H1 (cell line): ENCODE measurements at regions not wholly inside any gene's neighbourhood (a gene's known extent, or its start where the extent isn't known, plus 50 kb on each side); places are given as distances from the start of the nearest gene placed in this dataset.

Experiments
- CTCF ChIA-PET: fragments of 300-600 bp; sonication (Branson Sonifier 250); formaldehyde crosslinking; loops from one replicate; lab custom pipeline; 2021; ENCODE audit not compliant: partially characterized antibody; lab: Charles Lee
- POLR2A ChIA-PET: fragments of 300-600 bp; sonication (Branson Sonifier 250); formaldehyde crosslinking; loops from one replicate; lab custom pipeline; 2021; ENCODE audit warnings: inconsistent platforms; ENCODE audit not compliant: partially characterized antibody; lab: Charles Lee
- DNase-seq, 2 experiments: peaks; one replicate each; pipeline versions ENCODE4 v3.0.0 to v3.0.0-alpha.2; 2010 to 2022; ENCODE audit warnings: low spot score in 2 of 2, low read depth in 1 of 2, mixed read lengths in 1 of 2
- FAIRE-seq: peaks from 2 replicates; lab custom pipeline; 2011; peaks lifted over from hg19 to GRCh38; lab: Jason Lieb, UNC
- H2AFZ ChIP-seq: 2 replicates; pipeline ENCODE4 v1.8.1; 2012; ENCODE audit warnings: low read length, inconsistent platforms
- H2AK5ac ChIP-seq: 2 replicates; pipeline ENCODE4 v1.6.1; 2013; ENCODE audit warnings: low read depth, low read length
- H2BK120ac ChIP-seq: replicated peaks from 2 replicates; pipeline ENCODE3; 2013; ENCODE audit warnings: low read depth, low read length, inconsistent platforms
- H2BK12ac ChIP-seq: 2 replicates; pipeline ENCODE4 v1.6.1; 2013; ENCODE audit warnings: low read depth, low read length
- H2BK15ac ChIP-seq: 2 replicates; pipeline ENCODE4 v1.6.1; 2013; ENCODE audit warnings: low read length
- H2BK20ac ChIP-seq: 2 replicates; pipeline ENCODE4 v1.6.1; 2013; ENCODE audit warnings: low read length
- H2BK5ac ChIP-seq: 2 replicates; pipeline ENCODE4 v1.6.1; 2013; ENCODE audit warnings: low read depth, low read length
- H3K14ac ChIP-seq: 2 replicates; pipeline ENCODE4 v1.6.1; 2013; ENCODE audit warnings: inconsistent platforms; ENCODE audit not compliant: insufficient read length
- H3K18ac ChIP-seq: 2 replicates; pipeline ENCODE4 v1.6.1; 2013; ENCODE audit warnings: low read length; ENCODE audit errors: extremely low read depth
- H3K23ac ChIP-seq: 2 replicates; pipeline ENCODE4 v1.6.1; 2013; ENCODE audit warnings: inconsistent platforms; ENCODE audit not compliant: insufficient read length
- H3K23me2 ChIP-seq: 2 replicates; pipeline ENCODE4 v1.6.1; 2013; ENCODE audit warnings: low read depth, low read length
- H3K27ac ChIP-seq: 2 replicates; pipeline ENCODE4 v1.6.1; 2011; ENCODE audit warnings: low read depth, low read length, inconsistent platforms
- H3K27me3 ChIP-seq, 4 experiments: replicated peaks in 1 of 4; 1 replicate in 1 of 4; 2 replicates in 3 of 4; pipeline versions ENCODE4 v1.6.1 to v1.8.1; 2011 to 2013; ENCODE audit warnings: low read length in 3 of 4, mild to moderate bottlenecking in 3 of 4, inconsistent platforms in 2 of 4, mixed read lengths in 2 of 4, moderate library complexity in 1 of 4; ENCODE audit not compliant: control insufficient read depth in 3 of 4, insufficient read depth in 3 of 4; ENCODE audit errors: extremely low read depth in 1 of 4
- H3K36me3 ChIP-seq, 4 experiments: 2 replicates each; pipeline versions ENCODE4 v1.6.1 to v1.8.1; 2011 to 2013; ENCODE audit warnings: mild to moderate bottlenecking in 4 of 4, low read length in 3 of 4, moderate library complexity in 2 of 4, control low read depth in 1 of 4, inconsistent platforms in 1 of 4; ENCODE audit not compliant: insufficient read depth in 4 of 4, control insufficient read depth in 2 of 4
- H3K4ac ChIP-seq: replicated peaks from 2 replicates; pipeline ENCODE3; 2013; ENCODE audit warnings: low read length, low read depth, mixed read lengths, inconsistent platforms; ENCODE audit not compliant: insufficient read length
- H3K4me1 ChIP-seq, 4 experiments: replicated peaks in 1 of 4; 1 replicate in 1 of 4; 2 replicates in 3 of 4; pipeline versions ENCODE4 v1.6.1 to v1.8.1; 2011 to 2013; ENCODE audit warnings: low read length in 3 of 4, inconsistent platforms in 2 of 4, mixed read lengths in 1 of 4; ENCODE audit not compliant: insufficient read depth in 4 of 4, control insufficient read depth in 3 of 4
- H3K4me2 ChIP-seq, 2 experiments: 2 replicates each; pipeline versions ENCODE4 v1.6.1 to v1.8.1; 2011 to 2013; ENCODE audit warnings: low read depth in 2 of 2, low read length in 2 of 2, control low read depth in 1 of 2, inconsistent platforms in 1 of 2, mild to moderate bottlenecking in 1 of 2; ENCODE audit not compliant: insufficient read depth in 1 of 2
- H3K4me3 ChIP-seq, 4 experiments: fragments of 200-600, 300-600 bp in 1 of 4; sonication (generic), shearing (Covaris generic), sonication (Bioruptor Twin) in 1 of 4; 2 replicates each; pipeline versions ENCODE4 v1.5.1 to v1.8.1; 2011 to 2016; ENCODE audit warnings: low read length in 4 of 4, low read depth in 3 of 4, control low read depth in 2 of 4, inconsistent platforms in 2 of 4, mild to moderate bottlenecking in 2 of 4, mixed read lengths in 1 of 4, moderate library complexity in 1 of 4; ENCODE audit not compliant: insufficient read depth in 2 of 4; ENCODE audit errors: extremely low read depth in 1 of 4
- H3K56ac ChIP-seq: replicated peaks from 2 replicates; pipeline ENCODE3; 2013; ENCODE audit warnings: low read depth, mild to moderate bottlenecking, mixed read lengths, low read length, inconsistent platforms; ENCODE audit not compliant: insufficient read length
- H3K79me1 ChIP-seq: 2 replicates; pipeline ENCODE4 v1.6.1; 2013; ENCODE audit warnings: low read depth, low read length, control low read depth
- H3K79me2 ChIP-seq, 2 experiments: 2 replicates each; pipeline versions ENCODE4 v1.6.1 to v1.8.1; 2012 to 2013; ENCODE audit warnings: low read length in 2 of 2, mild to moderate bottlenecking in 2 of 2, inconsistent platforms in 1 of 2; ENCODE audit not compliant: insufficient read depth in 2 of 2, control insufficient read depth in 1 of 2
- H3K9ac ChIP-seq, 4 experiments: replicated peaks in 1 of 4; 1 replicate in 1 of 4; 2 replicates in 3 of 4; pipeline versions ENCODE4 v1.6.1 to v1.8.1; 2011 to 2013; ENCODE audit warnings: low read depth in 3 of 4, low read length in 3 of 4, control low read depth in 2 of 4, mild to moderate bottlenecking in 2 of 4, moderate library complexity in 2 of 4, inconsistent platforms in 1 of 4; ENCODE audit errors: extremely low read depth in 1 of 4
- H3K9me3 ChIP-seq, 2 experiments: 2 replicates each; pipeline versions ENCODE4 v1.6.1 to v1.8.1; 2012 to 2013; ENCODE audit warnings: mild to moderate bottlenecking in 2 of 2, moderate library complexity in 2 of 2, control low read depth in 1 of 2, inconsistent platforms in 1 of 2, low read depth in 1 of 2, low read length in 1 of 2, mixed read lengths in 1 of 2; ENCODE audit not compliant: insufficient read depth in 2 of 2
- H4K20me1 ChIP-seq, 2 experiments: replicated peaks in 1 of 2; 2 replicates each; pipeline versions ENCODE3 to v1.8.1; 2011 to 2013; ENCODE audit warnings: inconsistent platforms in 2 of 2, low read length in 2 of 2, mild to moderate bottlenecking in 1 of 2; ENCODE audit not compliant: insufficient read depth in 2 of 2, control insufficient read depth in 1 of 2
- H4K5ac ChIP-seq: 2 replicates; pipeline ENCODE4 v1.6.1; 2013; ENCODE audit warnings: low read length, low read depth, mixed read lengths, inconsistent platforms; ENCODE audit not compliant: insufficient read length
- H4K8ac ChIP-seq: 2 replicates; pipeline ENCODE4 v1.8.0; 2013; ENCODE audit warnings: mild to moderate bottlenecking, moderate library complexity, low read length, inconsistent platforms; ENCODE audit not compliant: insufficient read depth; ENCODE audit errors: extremely low read depth
- H4K91ac ChIP-seq: replicated peaks from 2 replicates; pipeline ENCODE3; 2013; ENCODE audit warnings: low read length, mixed read lengths, inconsistent platforms; ENCODE audit not compliant: insufficient read length
- E2F6 ChIP-seq: IDR thresholded peaks from 2 replicates; pipeline ENCODE4 v1.6.1; 2012; ENCODE audit warnings: inconsistent platforms
- EZH2 ChIP-seq: fragments of 200-600 bp; sonication (generic); IDR thresholded peaks from 2 replicates; pipeline ENCODE4 v1.7.1; 2012; ENCODE audit warnings: low read depth, mild to moderate bottlenecking, moderate library complexity, low read length, inconsistent platforms; ENCODE audit not compliant: severe bottlenecking
- GTF2F1 ChIP-seq: IDR thresholded peaks from 2 replicates; pipeline ENCODE4 v1.6.1; 2012; ENCODE audit warnings: low read depth, low read length, improper control_type of control experiment, borderline replicate concordance
- SUZ12 ChIP-seq: fragments of 200-600 bp; sonication (generic); IDR thresholded peaks from 2 replicates; pipeline ENCODE4 v1.6.1; 2012; ENCODE audit warnings: mild to moderate bottlenecking, inconsistent platforms, low read length, moderate library complexity, mixed read lengths
- TEAD4 ChIP-seq: IDR thresholded peaks from 2 replicates; pipeline ENCODE4 v1.6.1; 2012; ENCODE audit warnings: low read depth, low read length, inconsistent platforms, mixed read lengths
- WGBS, 2 experiments: shearing (Covaris generic) in 1 of 2; methylation state at CpG; one replicate each; pipeline versions ENCODE4 v1.1.6 to v1.1.7; 2013 to 2015; ENCODE audit warnings: low lambda C conversion rate in 2 of 2, mixed read lengths in 2 of 2, inconsistent platforms in 1 of 2, low coverage in 1 of 2, missing lambda C conversion rate in 1 of 2; ENCODE audit not compliant: insufficient replicate concordance in 2 of 2, insufficient coverage in 1 of 2, insufficient read length in 1 of 2; ENCODE audit errors: extremely low coverage in 1 of 2, missing lambda C conversion rate in 1 of 2; 5-methylcytosine and 5-hydroxymethylcytosine counted together

DNA sequence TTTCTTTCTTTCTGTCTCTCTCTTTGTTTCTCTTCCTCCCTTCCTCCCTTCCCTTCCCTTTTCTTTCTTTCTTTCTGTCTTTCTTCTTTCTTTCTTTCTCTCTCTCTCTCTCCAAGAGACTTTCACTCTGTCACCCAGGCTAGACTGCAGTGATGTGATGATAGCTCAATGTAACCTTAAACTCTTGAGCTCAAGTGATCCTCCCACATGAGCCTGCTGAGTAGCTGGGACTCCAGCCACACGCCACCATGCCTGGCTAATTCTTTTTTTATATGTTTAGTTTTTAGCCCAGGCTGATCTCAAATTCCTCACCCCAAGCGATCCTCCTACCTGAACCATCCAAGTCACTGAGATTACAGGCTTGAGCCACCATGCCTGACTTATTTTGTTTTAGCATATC, 64.3 kb upstream of the EMCN start:
- no peak for FAIRE-seq

More for the DNA sequence above, 64.3 kb upstream of the EMCN start:
- Histone ChIP-seq H3K27me3 (no peaks in the 10 kb centered on the region), H3K4me1 (no peaks in the 10 kb centered on the region), H4K91ac (no peak overlapping the region), H3K79me1 (no peaks in the 10 kb centered on the region), H3K23me2 (no peaks in the 10 kb centered on the region), H3K4ac (no peak overlapping the region), H3K36me3 (no peaks in the 10 kb centered on the region), H3K27ac (no peak overlapping the region), H3K4me3 (no peak overlapping the region), H3K4me2 (no peak overlapping the region), H3K56ac (no peak overlapping the region), H2AK5ac (no peak overlapping the region), H2BK12ac (no peak overlapping the region), H2BK5ac (no peak overlapping the region), H2BK20ac (no peak overlapping the region), H3K9ac (no peak overlapping the region), H3K9me3 (no peaks in the 10 kb centered on the region), H3K79me2 (no peaks in the 10 kb centered on the region), H2AFZ (no peak overlapping the region), H4K20me1 (no peaks in the 10 kb centered on the region), H4K8ac (no peak overlapping the region), H3K18ac (no peak overlapping the region), H4K5ac (no peak overlapping the region), H3K23ac (no peak overlapping the region), H3K14ac (no peak overlapping the region), H2BK120ac (no peak overlapping the region), H2BK15ac (no peak overlapping the region)
- ChIA-PET CTCF (interaction anchor here (0.8 kb wide), 1 partner anchor 271 kb away, joined by 3 read pairs; no protein-coding TSS in a partner anchor), POLR2A (no interaction called here)
- TF ChIP-seq E2F6 (no peak), TEAD4 (no peak), SUZ12 (no peak), EZH2 (no peak), GTF2F1 (no peak)
- no peak for DNase-seq
- 84% methylated on average over 2 of the region's 2 CpGs; no CpG with 5 or more reads in 1 of the 2 experiments for WGBS, 2 experiments
